Body of pancreas (tissue), 4 donors: ENCODE measurements at regions not wholly inside any gene's neighbourhood (a gene's known extent, or its start where the extent isn't known, plus 50 kb on each side); places are given as distances from the start of the nearest gene placed in this dataset.

ENCODE experiments used
- CTCF ChIP-seq, 7 experiments: fragments of 450-650 bp in 4 of 7; fragments of 200-600 bp in 3 of 7; sonication (generic) in 3 of 7; IDR thresholded peaks; one replicate each; pipeline ENCODE4 v1.5.1; 2016 to 2019; ENCODE audit warnings: antibody characterized with exemption in 7 of 7
- POLR2A ChIP-seq, 3 donors: fragments of 450-650 bp; IDR thresholded peaks; one replicate each; pipeline ENCODE4 v1.6.1; 2016; ENCODE audit warnings: antibody characterized with exemption in 3 of 3, mild to moderate bottlenecking in 2 of 3

DNA sequence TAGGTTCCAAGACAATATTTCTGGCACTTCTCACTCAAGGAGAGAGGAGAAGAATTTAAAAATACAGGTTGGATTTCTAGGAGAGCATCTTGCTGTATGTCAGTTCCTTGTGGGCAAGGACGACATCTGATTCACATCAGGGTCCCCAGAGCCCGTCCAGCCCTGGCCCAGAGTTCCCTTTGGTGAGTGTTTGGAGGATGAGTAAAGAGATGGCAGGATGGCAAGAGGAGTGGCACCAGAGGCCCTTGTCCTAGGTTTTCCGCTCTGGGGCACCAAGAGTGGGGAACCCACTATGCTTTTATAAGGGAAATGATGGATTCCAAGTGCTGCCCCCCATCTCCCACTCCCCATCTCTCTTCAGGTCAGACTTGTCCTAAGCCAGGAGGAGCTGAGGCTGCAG, 181.8 kb downstream of the TBC1D2B start:
- TF ChIP-seq CTCF (IDR thresholded peaks at IDR 0.05) (no peak), POLR2A (IDR thresholded peaks at IDR 0.05) (no peak)
